NCI-H2196 (cell line): ENCODE measurements at regions not wholly inside any gene's neighbourhood (a gene's known extent, or its start where the extent isn't known, plus 50 kb on each side); places are given as distances from the start of the nearest gene placed in this dataset.

ENCODE experiments used
- DNase-seq: peaks from one replicate; lab custom pipeline; 2025; ENCODE audit not compliant: unreplicated experiment; lab: John Stamatoyannopoulos, UW

DNA sequence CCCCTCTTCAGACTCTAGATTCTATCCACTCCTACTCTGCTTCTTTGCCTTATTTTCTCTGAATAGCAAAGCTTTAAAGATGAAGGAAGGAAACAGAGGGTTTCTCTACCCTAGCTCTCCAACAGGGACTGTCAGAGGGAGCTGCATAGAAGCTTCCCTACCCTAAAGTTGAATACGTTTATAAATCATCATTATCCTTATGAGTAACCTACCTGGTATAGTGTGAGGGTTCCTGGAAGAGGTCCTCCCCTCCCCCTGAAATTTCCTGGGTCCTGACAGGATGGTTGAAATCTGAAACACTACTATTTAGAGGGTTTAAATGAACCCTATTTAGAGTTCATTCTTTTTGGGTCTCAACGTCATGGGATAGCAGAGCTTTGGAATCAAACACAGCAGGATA lies 187.0 kb upstream of the RBPJ start:
- DNase-seq = no peak

DNA sequence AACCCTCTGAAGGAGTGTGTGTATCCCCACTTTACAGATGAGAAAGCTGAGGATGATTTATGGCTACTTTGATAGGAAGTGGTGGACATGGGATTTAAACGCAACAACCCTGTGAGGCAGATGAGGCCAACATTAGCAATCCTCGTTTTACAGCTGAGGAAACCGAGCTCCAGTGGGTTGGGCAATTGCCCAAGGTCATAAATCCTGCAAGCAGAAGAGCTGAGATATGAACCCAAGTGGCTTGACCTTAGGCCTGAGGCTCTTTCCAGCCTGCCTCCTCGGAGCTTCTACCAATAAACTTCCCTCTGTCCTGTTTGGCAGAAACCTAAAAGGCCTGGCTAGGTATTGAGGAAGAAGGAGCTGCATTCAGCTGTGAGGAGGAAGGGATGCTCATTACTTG lies 185.5 kb upstream of the RBPJ start:
- no peak for DNase-seq

GRCh38 chr4:26136615-26137014 lies 184.2 kb upstream of the RBPJ start:
- no peak for DNase-seq

GRCh38 chr4:26137288-26137687 lies 183.5 kb upstream of the RBPJ start:
- no peak for DNase-seq

GRCh38 chr4:26139310-26139924 lies 181.4 kb upstream of the RBPJ start:
- no peak for DNase-seq

DNA sequence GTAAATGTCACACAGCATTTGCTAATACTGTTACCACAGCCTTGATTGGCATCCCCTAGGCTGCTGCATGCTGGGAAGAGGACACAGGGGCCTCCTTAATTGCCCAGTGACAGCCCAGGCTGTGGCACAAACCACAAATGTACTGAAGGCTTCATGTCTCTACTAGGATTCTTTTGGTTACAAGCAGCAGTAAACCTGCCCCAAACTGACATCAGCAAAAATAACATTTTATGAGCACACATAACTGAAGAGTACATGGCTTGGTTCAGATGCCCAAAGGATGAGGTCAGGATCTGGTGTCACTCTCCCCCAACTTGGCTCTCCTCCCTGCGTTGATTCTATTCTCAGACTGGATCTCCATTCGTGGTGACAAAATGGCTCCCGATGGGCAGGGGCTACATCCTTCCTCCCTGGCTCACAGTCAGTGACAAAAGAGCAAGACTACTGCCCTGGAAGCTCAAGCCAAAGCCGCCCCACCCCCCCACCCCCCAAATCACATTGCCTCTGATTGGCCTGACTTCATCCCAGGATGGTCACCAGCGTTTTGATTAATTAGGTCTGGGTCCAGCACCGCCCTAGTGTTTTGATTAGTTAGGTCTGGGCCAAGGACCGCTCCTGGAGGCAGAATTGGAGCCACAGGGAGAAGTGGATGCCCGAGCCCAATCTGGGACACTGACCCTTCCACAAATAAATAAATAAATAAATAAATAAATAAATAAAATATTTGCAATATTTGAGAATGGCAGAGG lies 180.5 kb upstream of the RBPJ start:
- no peak for DNase-seq

DNA sequence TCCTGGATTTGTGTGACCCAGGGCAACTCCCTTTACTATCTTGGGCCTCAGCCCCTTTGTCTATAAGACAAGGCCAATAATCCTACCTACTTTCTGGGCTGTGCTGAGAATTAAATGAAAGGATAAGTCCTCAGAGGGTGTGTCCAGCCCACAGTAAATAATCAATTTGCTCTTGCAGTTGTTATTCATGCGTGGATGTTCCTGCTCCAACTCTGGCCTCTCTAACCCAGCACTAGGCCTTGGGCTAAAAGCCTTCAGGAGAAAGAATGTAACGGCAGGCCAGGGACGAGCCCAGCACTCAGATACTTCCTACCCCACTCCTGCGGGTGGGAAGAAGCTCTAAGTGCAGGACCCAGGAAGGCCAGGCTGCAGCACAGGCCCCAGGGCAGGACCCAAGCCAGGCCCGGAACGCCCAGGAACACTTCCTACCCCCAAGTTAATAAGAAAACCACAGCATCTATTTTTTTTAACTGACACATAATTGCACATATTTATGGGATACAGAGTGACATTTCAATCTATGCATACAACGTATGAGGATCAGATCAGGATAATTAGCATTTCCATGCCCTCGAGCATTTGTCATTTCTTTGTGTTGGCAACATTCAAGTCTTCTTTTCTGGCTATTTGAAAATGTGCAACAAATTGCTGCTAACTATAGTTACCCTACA lies 179.6 kb upstream of the RBPJ start:
- no peak for DNase-seq

- no peak for DNase-seq
These were observed 178.7 kb upstream of the RBPJ start for GRCh38 chr4:26141911-26142638.

GRCh38 chr4:26144526-26145155 lies 176.2 kb upstream of the RBPJ start:
- no peak for DNase-seq

DNA sequence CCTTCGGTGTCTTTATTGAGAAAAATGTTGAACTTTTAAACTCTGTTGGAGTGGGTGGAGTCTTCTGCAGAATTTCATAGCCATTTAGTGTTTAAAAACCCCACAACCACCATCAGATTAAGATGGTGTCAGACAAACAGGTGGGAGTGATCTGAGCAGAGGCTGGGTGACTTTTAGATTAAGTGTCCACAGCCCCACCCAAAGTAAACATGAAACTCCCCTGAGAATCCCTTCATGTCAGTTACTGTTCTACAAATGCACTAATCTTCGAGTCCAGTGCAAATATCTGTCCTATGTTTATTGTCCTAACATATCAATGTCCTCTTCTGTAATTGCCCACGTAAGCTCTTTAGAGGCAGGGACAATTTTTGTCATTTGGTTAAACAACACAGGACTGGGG lies 175.6 kb upstream of the RBPJ start:
- DNase-seq = no peak

DNA sequence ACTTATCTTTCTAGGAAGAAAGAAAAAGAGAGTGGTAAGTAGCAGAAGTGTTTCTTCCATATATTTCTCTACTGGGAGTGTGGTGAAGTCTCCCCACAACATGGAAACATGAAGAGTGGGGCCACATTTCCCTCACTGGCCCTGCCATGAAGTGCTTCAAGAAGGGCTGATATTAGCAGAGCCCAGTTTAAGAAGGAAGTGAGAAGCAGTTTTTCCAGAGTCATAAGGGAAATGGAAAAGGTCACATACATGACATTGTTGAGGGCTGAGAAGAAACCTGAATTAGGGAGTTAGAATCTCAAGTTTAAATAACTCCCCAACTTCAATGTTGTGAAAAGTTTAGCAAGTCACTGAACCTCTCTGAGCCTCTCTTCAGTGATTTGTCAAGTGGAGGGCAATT lies 171.9 kb upstream of the RBPJ start:
- DNase-seq = no peak

DNA sequence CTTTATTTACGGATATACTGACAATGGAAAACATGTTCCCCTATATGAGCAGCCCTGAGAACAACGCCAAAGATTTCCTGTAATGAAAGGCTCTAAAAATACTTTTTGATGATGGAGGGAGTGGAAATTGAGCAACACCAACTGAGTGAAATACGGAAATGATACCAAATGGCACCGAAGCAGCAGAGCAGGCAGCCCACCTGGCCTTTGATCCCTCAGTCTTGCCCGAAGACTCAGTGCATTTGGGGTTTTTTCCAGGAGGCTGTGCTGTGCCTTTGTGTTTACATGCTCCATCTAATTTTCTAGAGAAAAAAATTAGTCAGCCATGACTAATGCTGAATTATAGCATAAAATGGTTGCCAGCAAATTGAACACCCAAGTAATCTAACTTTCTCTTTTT lies 169.9 kb upstream of the RBPJ start:
- DNase-seq = no peak

GRCh38 chr4:26151615-26152014 lies 169.2 kb upstream of the RBPJ start:
- no peak for DNase-seq

DNA sequence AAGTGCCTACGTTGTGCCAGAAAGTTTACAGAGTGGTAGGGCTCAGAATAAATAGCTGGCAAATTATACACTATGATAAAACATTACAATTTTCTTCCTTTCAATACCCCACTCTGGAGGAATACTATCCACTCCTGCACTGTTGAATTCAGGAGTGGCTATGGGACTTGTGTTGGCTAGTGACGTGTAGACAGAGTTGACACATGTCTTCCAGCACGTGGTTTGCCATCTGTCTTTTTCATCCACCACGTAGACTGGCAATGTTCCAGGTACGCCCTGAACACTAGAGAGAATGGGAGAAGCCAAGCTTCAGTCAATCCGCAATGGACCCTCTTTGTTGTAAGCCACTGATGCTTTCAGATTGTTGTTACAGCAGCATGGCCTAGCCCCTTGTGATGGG lies 168.8 kb upstream of the RBPJ start:
- no peak for DNase-seq

- no peak for DNase-seq
These were observed 163.3 kb upstream of the RBPJ start for GRCh38 chr4:26157541-26157940.

DNA sequence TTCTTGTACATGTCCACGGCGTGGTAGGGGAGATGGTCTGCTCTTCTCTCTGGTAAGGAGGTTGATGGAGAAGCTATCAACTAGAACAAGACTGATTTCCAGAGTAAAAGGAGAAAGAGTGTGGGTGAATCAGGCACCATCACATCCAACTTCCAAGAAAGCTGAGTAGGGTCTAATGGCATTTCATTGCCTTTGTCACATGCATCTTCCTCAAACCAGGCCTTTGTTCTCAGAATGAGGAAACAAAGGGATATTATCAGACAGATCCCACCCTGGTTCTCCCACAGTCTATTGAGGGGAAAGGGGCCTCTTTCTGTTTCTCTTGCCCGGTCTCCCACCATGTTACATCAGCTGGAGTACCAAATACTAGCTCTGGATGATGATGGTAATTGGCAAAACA lies 160.2 kb upstream of the RBPJ start:
- DNase-seq = no peak

- no peak for DNase-seq
These were observed 159.6 kb upstream of the RBPJ start for GRCh38 chr4:26161030-26161824.

DNA sequence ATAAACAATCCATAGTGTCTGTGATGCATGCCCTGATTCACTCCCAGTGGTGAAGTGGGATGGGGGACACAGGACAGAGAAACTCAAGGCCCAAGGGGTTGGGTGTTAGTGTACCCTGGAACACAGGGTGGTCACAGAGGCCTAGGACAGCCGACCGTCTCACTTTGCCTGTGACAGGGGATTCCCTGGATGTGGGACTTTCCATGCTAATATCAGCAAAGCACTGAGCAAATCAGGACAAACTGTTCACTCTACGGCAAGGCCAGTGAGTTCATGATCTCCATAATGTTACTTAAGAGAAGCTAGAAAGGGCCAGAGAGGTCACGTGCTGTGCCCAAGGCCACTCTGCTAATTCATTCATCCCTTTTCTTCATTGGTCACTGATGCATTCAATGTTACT lies 158.7 kb upstream of the RBPJ start:
- DNase-seq = no peak

GRCh38 chr4:26163425-26164362 lies 157.1 kb upstream of the RBPJ start:
- no peak for DNase-seq
